PC-9 (cell line): ENCODE measurements at regions not wholly inside any gene's neighbourhood (a gene's known extent, or its start where the extent isn't known, plus 50 kb on each side); places are given as distances from the start of the nearest gene placed in this dataset.

Source experiments
- BruUV-seq: library from RNA; stranded (reverse); fragments of 400-500 nt; replicated peaks from 2 replicates; lab custom pipeline; 2021; lab: Mats Ljungman, UMichigan
- CTCF ChIA-PET: fragments of 300-600 bp; sonication (Branson Sonifier 250); formaldehyde crosslinking; loops from one replicate; lab custom pipeline; 2022; ENCODE audit warnings: antibody characterized with exemption; lab: Charles Lee
- POLR2A ChIA-PET: fragments of 300-600 bp; sonication (Branson Sonifier 250); formaldehyde crosslinking; loops from one replicate; lab custom pipeline; 2022; ENCODE audit warnings: antibody characterized with exemption; ENCODE audit not compliant: unreplicated experiment; lab: Charles Lee
- DNase-seq, 2 experiments: peaks; one replicate each; pipeline versions ENCODE4 v3.0.0 to v3.0.0-alpha.2; 2015 to 2022; ENCODE audit warnings: mixed read lengths in 1 of 2
- H2AFZ ChIP-seq: fragments of 200-600 bp; sonication (generic); 2 replicates; pipeline ENCODE4 v1.8.1; 2017; ENCODE audit warnings: antibody characterized with exemption
- H3F3A ChIP-seq: fragments of 200-600 bp; sonication (generic); 2 replicates; pipeline ENCODE4 v1.8.1; 2017; ENCODE audit warnings: antibody characterized with exemption, mild to moderate bottlenecking, low read depth; ENCODE audit not compliant: insufficient read depth
- H3K27ac ChIP-seq: fragments of 200-600 bp; sonication (generic); 2 replicates; pipeline ENCODE4 v1.6.1; 2016; ENCODE audit warnings: mixed run types
- H3K27me3 ChIP-seq: fragments of 200-600 bp; sonication (generic); 2 replicates; pipeline ENCODE4 v1.6.1; 2016; ENCODE audit warnings: low read depth, mixed run types; ENCODE audit not compliant: insufficient read depth
- H3K36me3 ChIP-seq: fragments of 200-600 bp; sonication (generic); 2 replicates; pipeline ENCODE4 v1.6.1; 2016; ENCODE audit warnings: low read depth, mixed run types
- H3K4me1 ChIP-seq: fragments of 200-600 bp; sonication (generic); replicated peaks from 2 replicates; pipeline ENCODE4 v1.6.1; 2016; ENCODE audit warnings: mixed run types; ENCODE audit not compliant: insufficient read depth
- H3K4me2 ChIP-seq: fragments of 200-600 bp; sonication (generic); 2 replicates; pipeline ENCODE4 v1.6.1; 2017; ENCODE audit warnings: mixed run types
- H3K4me3 ChIP-seq: fragments of 200-600 bp; sonication (generic); 2 replicates; pipeline ENCODE4 v1.6.1; 2016; ENCODE audit warnings: mixed run types
- H3K79me2 ChIP-seq: fragments of 200-600 bp; sonication (generic); 2 replicates; pipeline ENCODE4 v1.6.1; 2017; ENCODE audit warnings: low read depth, mixed run types
- H3K9me2 ChIP-seq: fragments of 200-600 bp; sonication (generic); 2 replicates; pipeline ENCODE4 v1.8.1; 2017; ENCODE audit warnings: mild to moderate bottlenecking; ENCODE audit not compliant: insufficient read depth
- H3K9me3 ChIP-seq: fragments of 200-600 bp; sonication (generic); 2 replicates; pipeline ENCODE4 v1.8.1; 2016; ENCODE audit warnings: low read depth; ENCODE audit not compliant: insufficient read depth
- H4K20me1 ChIP-seq: fragments of 200-600 bp; sonication (generic); 2 replicates; pipeline ENCODE4 v1.8.1; 2017; ENCODE audit not compliant: insufficient read depth
- EZH2 ChIP-seq: fragments of 200-600 bp; sonication (generic); IDR thresholded peaks from 2 replicates; pipeline ENCODE4 v1.8.0; 2017; ENCODE audit warnings: antibody characterized with exemption, low read depth
- intact Hi-C: fragments of 100-400 bp; cut with micrococcal nuclease; formaldehyde crosslinking; loops from one replicate; pipeline ENCODE4 v1.10.0; 2022; ENCODE audit not compliant: unreplicated experiment
- TF ChIP-seq, protein P1 (sequence below): fragments of 200-600 bp; sonication (generic); conservative IDR thresholded peaks from 2 replicates; pipeline ENCODE4 v1.6.1; 2017; ENCODE audit warnings: mixed run types, antibody characterized with exemption, mild to moderate bottlenecking, moderate library complexity

GRCh38 chr5:110096419-110096818, 406.7 kb downstream of the MAN2A1 start:
- BruUV-seq, result no TSS peak
- CTCF ChIA-PET, result no interaction called here
- Histone ChIP-seq H3K79me2 (no peaks in the 10 kb centered on the region), H3K4me3 (no peak overlapping the region), H3K27ac (no peak overlapping the region), H4K20me1 (no peaks in the 10 kb centered on the region), H3K4me2 (no peak overlapping the region), H3K27me3 (no peaks in the 10 kb centered on the region), H3K9me3 (no peaks in the 10 kb centered on the region), H3K4me1 (no peaks in the 10 kb centered on the region), H2AFZ (no peak overlapping the region), H3K36me3 (no peaks in the 10 kb centered on the region), H3F3A (no peaks in the 10 kb centered on the region), H3K9me2 (no peaks in the 10 kb centered on the region)
- intact Hi-C loops, result no loop called here
- no peak for TF ChIP-seq EZH2
- TF ChIP-seq, protein P1, sequence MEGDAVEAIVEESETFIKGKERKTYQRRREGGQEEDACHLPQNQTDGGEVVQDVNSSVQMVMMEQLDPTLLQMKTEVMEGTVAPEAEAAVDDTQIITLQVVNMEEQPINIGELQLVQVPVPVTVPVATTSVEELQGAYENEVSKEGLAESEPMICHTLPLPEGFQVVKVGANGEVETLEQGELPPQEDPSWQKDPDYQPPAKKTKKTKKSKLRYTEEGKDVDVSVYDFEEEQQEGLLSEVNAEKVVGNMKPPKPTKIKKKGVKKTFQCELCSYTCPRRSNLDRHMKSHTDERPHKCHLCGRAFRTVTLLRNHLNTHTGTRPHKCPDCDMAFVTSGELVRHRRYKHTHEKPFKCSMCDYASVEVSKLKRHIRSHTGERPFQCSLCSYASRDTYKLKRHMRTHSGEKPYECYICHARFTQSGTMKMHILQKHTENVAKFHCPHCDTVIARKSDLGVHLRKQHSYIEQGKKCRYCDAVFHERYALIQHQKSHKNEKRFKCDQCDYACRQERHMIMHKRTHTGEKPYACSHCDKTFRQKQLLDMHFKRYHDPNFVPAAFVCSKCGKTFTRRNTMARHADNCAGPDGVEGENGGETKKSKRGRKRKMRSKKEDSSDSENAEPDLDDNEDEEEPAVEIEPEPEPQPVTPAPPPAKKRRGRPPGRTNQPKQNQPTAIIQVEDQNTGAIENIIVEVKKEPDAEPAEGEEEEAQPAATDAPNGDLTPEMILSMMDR, result no peak
- no peak for DNase-seq
- POLR2A ChIA-PET, result no interaction called here

- Histone ChIP-seq H3K36me3 (no peaks in the 10 kb centered on the region), H3K27ac (no peak overlapping the region), H3K4me1 (no peaks in the 10 kb centered on the region), H3K9me3 (no peaks in the 10 kb centered on the region), H3K9me2 (no peaks in the 10 kb centered on the region), H3K27me3 (no peaks in the 10 kb centered on the region), H3K4me3 (no peak overlapping the region), H3K79me2 (no peaks in the 10 kb centered on the region), H3K4me2 (no peak overlapping the region), H4K20me1 (no peaks in the 10 kb centered on the region), H3F3A (no peaks in the 10 kb centered on the region), H2AFZ (no peak overlapping the region)
- POLR2A ChIA-PET, result no interaction called here
- DNase-seq, result no peak
- TF ChIP-seq EZH2, result no peak
- TF ChIP-seq, protein P1, result no peak
- BruUV-seq, result no TSS peak
- CTCF ChIA-PET, result no interaction called here
- intact Hi-C loops, result no loop called here
Measured at GRCh38 chr5:110099572-110099971, 409.8 kb downstream of the MAN2A1 start.

- CTCF ChIA-PET, result no interaction called here
- DNase-seq, result no peak
- no peaks in the 10 kb centered on the region for H3K36me3 ChIP-seq
- no peak overlapping the region for H3K4me2 ChIP-seq
- intact Hi-C loops, result no loop called here
- no peak overlapping the region for H3K27ac ChIP-seq
- no peaks in the 10 kb centered on the region for H3F3A ChIP-seq
- H3K27me3 ChIP-seq, result peaks cover 5% of the 10 kb centered on the region; the same call in 1 of the 2 replicates
- no peaks in the 10 kb centered on the region for H3K9me2 ChIP-seq
- no peaks in the 10 kb centered on the region for H3K79me2 ChIP-seq
- TF ChIP-seq, protein P1, result no peak
- TF ChIP-seq EZH2, result no peak
- H3K9me3 ChIP-seq, result no peaks in the 10 kb centered on the region
- no peaks in the 10 kb centered on the region for H4K20me1 ChIP-seq
- no TSS peak for BruUV-seq
- POLR2A ChIA-PET, result no interaction called here
- no peak overlapping the region for H3K4me3 ChIP-seq
- H2AFZ ChIP-seq, result no peak overlapping the region
- H3K4me1 ChIP-seq, result no peaks in the 10 kb centered on the region
Measured at GRCh38 chr5:110103081-110103480, 413.4 kb downstream of the MAN2A1 start.
